Endothelial cell of umbilical vein (primary cell): ENCODE measurements at regions not wholly inside any gene's neighbourhood (a gene's known extent, or its start where the extent isn't known, plus 50 kb on each side); places are given as distances from the start of the nearest gene placed in this dataset.

Source experiments
- BruUV-seq: library from RNA; stranded (reverse); fragments of 400-500 nt; replicated peaks from 2 replicates; lab custom pipeline; 2021; lab: Mats Ljungman, UMichigan
- CTCF ChIA-PET: fragments of 300-600, 350-600 bp; sonication (Branson Sonifier 250); formaldehyde crosslinking; loops from one replicate; lab custom pipeline; 2021; ENCODE audit warnings: antibody characterized with exemption, inconsistent platforms; lab: Charles Lee
- POLR2A ChIA-PET: fragments of 300-600, 350-600 bp; sonication (Branson Sonifier 250); formaldehyde crosslinking; loops from one replicate; lab custom pipeline; 2021; ENCODE audit warnings: antibody characterized with exemption, inconsistent platforms; lab: Charles Lee
- DNase-seq: peaks from one replicate; pipeline ENCODE4 v3.0.0-alpha.2; 2011; ENCODE audit warnings: low read depth, low spot score
- FAIRE-seq: peaks from 2 replicates; lab custom pipeline; 2011; peaks lifted over from hg19 to GRCh38; lab: Jason Lieb, UNC
- H2AFZ ChIP-seq: 2 replicates; pipeline ENCODE4 v1.6.0; 2012; ENCODE audit warnings: low read depth, low read length, control low read depth, inconsistent platforms
- H3K27ac ChIP-seq: 2 replicates; pipeline ENCODE4 v1.5.1; 2011; ENCODE audit warnings: low read depth, mild to moderate bottlenecking, control low read depth, low read length, moderate library complexity; ENCODE audit not compliant: insufficient read depth
- H3K27me3 ChIP-seq, 2 experiments: 2 replicates each; pipeline versions ENCODE4 v1.6.0 to v1.6.1; 2011; ENCODE audit warnings: low read length in 2 of 2, mixed read lengths in 1 of 2; ENCODE audit not compliant: control insufficient read depth in 2 of 2, insufficient read depth in 2 of 2
- H3K36me3 ChIP-seq, 2 experiments: 2 replicates in 1 of 2; 3 replicates in 1 of 2; pipeline ENCODE4 v1.5.1; 2011; ENCODE audit warnings: low read length in 2 of 2, mild to moderate bottlenecking in 1 of 2, moderate library complexity in 1 of 2; ENCODE audit not compliant: control insufficient read depth in 2 of 2, insufficient read depth in 2 of 2; ENCODE audit errors: extremely low read depth in 1 of 2
- H3K4me1 ChIP-seq: 3 replicates; pipeline ENCODE4 v1.5.1; 2011; ENCODE audit warnings: mild to moderate bottlenecking, low read length; ENCODE audit not compliant: control insufficient read depth, insufficient read depth; ENCODE audit errors: extremely low read depth
- H3K4me2 ChIP-seq: 2 replicates; pipeline ENCODE4 v1.6.1; 2011; ENCODE audit warnings: low read length, control low read depth, mixed read lengths; ENCODE audit not compliant: insufficient read depth
- H3K4me3 ChIP-seq, 3 experiments: fragments of 200-600 bp in 1 of 3; sonication (generic), shearing (Covaris generic) in 1 of 3; replicated peaks in 1 of 3; 2 replicates each; pipeline ENCODE4 v1.5.1; 2011 to 2016; ENCODE audit warnings: control low read depth in 3 of 3, low read length in 3 of 3, mild to moderate bottlenecking in 2 of 3, inconsistent platforms in 1 of 3, low read depth in 1 of 3, moderate library complexity in 1 of 3; ENCODE audit not compliant: insufficient read depth in 1 of 3
- H3K79me2 ChIP-seq: 2 replicates; pipeline ENCODE4 v1.6.0; 2012; ENCODE audit warnings: low read length, inconsistent platforms; ENCODE audit not compliant: control insufficient read depth, insufficient read depth
- H3K9ac ChIP-seq: replicated peaks from 2 replicates; pipeline ENCODE3; 2011; ENCODE audit warnings: low read length, control low read depth; ENCODE audit not compliant: insufficient read depth; ENCODE audit errors: extremely low read depth
- H3K9me1 ChIP-seq: replicated peaks from 3 replicates; pipeline ENCODE4 v1.6.0; 2011; ENCODE audit warnings: mild to moderate bottlenecking, low read length; ENCODE audit not compliant: control insufficient read depth, insufficient read depth; ENCODE audit errors: extremely low read depth
- H3K9me3 ChIP-seq: replicated peaks from 2 replicates; pipeline ENCODE4 v1.5.1; 2012; ENCODE audit warnings: low read length, inconsistent platforms; ENCODE audit not compliant: control insufficient read depth, insufficient read depth
- H4K20me1 ChIP-seq: replicated peaks from 2 replicates; pipeline ENCODE3; 2011; ENCODE audit warnings: mild to moderate bottlenecking, low read length; ENCODE audit not compliant: control insufficient read depth, insufficient read depth; ENCODE audit errors: extremely low read depth
- EZH2 ChIP-seq: IDR thresholded peaks from 2 replicates; pipeline ENCODE4 v1.6.1; 2012; ENCODE audit warnings: borderline replicate concordance, low read depth, mild to moderate bottlenecking, moderate library complexity, low read length, inconsistent platforms; ENCODE audit not compliant: severe bottlenecking
- FOS ChIP-seq: IDR thresholded peaks from 2 replicates; pipeline ENCODE4 v1.6.1; 2011; ENCODE audit warnings: mild to moderate bottlenecking, low read length, moderate library complexity, borderline replicate concordance; ENCODE audit not compliant: insufficient read depth
- GATA2 ChIP-seq: IDR thresholded peaks from 2 replicates; pipeline ENCODE4 v1.7.0; 2011; ENCODE audit warnings: low read depth, mild to moderate bottlenecking, moderate library complexity, mixed read lengths, low read length; ENCODE audit not compliant: insufficient read length, insufficient read depth
- JUN ChIP-seq: IDR thresholded peaks from 2 replicates; pipeline ENCODE4 v1.6.1; 2011; ENCODE audit warnings: borderline replicate concordance, low read depth; ENCODE audit not compliant: insufficient read length, insufficient read depth
- MYC ChIP-seq: IDR thresholded peaks from one replicate; pipeline ENCODE4 v1.6.1; 2011; ENCODE audit warnings: mild to moderate bottlenecking, low read depth, low read length
- POLR2A ChIP-seq: IDR thresholded peaks from 2 replicates; pipeline ENCODE4 v1.6.1; 2012; ENCODE audit warnings: low read depth, mild to moderate bottlenecking, control low read depth, low read length
- POLR2AphosphoS5 ChIP-seq: IDR thresholded peaks from 2 replicates; pipeline ENCODE4 v1.6.1; 2012; ENCODE audit warnings: low read depth, mild to moderate bottlenecking, control low read depth, low read length, moderate library complexity; ENCODE audit not compliant: insufficient read depth
- dilution Hi-C: fragments of 300-500 bp; cut with MboI; formaldehyde crosslinking; loops from one replicate; pipeline ENCODE4 v1.15.0; 2019; ENCODE audit warnings: low sequenced_read_pairs; ENCODE audit not compliant: extremely low pct_ligation_motif_present
- intact Hi-C: fragments of 100-400 bp; cut with micrococcal nuclease; formaldehyde crosslinking; loops from one replicate; pipeline ENCODE4 v1.10.0; 2022
- TF ChIP-seq, protein P1 (sequence below): IDR thresholded peaks from 2 replicates; pipeline ENCODE4 v1.6.1; 2011; ENCODE audit not compliant: insufficient read depth, insufficient read length
- TF ChIP-seq, protein P2 (sequence below), 2 donors: IDR thresholded peaks; 1 replicate in 1 of 2; 2 replicates in 1 of 2; pipeline ENCODE4 v1.5.1; 2011; ENCODE audit warnings: low read length in 2 of 2, mild to moderate bottlenecking in 2 of 2, moderate library complexity in 2 of 2, control low read depth in 1 of 2, inconsistent platforms in 1 of 2, low read depth in 1 of 2; ENCODE audit not compliant: insufficient read depth in 1 of 2; ENCODE audit errors: extremely low read depth in 1 of 2

DNA sequence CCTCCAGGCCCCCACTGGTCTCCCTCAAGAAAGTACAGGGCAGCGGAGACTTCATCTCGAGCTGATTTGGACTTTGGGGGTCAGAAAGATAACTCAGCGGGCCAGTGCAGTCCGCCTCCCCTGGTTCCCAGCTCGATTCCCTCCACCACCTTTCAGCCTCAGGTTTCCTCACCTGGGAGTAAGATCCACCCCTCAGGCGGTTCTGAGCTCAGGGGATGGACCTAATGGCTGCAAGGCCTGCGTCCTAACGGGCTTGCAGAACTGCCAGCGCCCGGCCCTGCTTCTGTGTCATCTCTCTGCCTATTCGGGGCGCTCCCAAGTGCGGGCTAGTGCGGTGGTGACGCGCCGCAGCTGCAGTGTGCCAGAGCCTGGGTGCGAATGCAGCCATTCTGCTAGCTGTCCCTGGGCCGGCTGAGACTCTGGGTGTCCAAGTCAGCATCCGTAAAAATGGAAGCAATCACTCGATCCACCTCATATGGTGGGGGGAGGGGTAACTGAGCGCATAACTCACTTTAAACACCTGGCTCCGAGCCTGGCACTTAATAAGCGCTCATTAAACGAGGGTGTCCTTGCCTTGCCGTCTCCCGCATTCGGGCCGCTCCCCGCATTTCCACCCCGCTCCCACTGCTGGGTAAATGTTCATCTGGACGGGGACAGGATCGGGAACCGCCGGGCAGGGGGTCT, 129.6 kb upstream of the LHX1 start:
- ChIA-PET CTCF (no interaction called here), POLR2A (no interaction called here)
- H3K9me3 ChIP-seq: no peaks in the 10 kb centered on the region
- H3K27ac ChIP-seq: no peak overlapping the region
- H3K9ac ChIP-seq: no peak overlapping the region
- H3K9me1 ChIP-seq: no peaks in the 10 kb centered on the region
- H3K36me3 ChIP-seq: no peaks in the 10 kb centered on the region
- intact Hi-C loops: no loop called here
- H2AFZ ChIP-seq: no peak overlapping the region
- H4K20me1 ChIP-seq: no peaks in the 10 kb centered on the region
- H3K4me2 ChIP-seq: no peak overlapping the region
- H3K4me1 ChIP-seq: peaks cover 3% of the 10 kb centered on the region
- no peak overlapping the region for H3K4me3 ChIP-seq
- FAIRE-seq (no peak), DNase-seq (no peak)
- TF ChIP-seq FOS: no peak
- TF ChIP-seq, protein P1, sequence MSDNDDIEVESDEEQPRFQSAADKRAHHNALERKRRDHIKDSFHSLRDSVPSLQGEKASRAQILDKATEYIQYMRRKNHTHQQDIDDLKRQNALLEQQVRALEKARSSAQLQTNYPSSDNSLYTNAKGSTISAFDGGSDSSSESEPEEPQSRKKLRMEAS: no peak
- TF ChIP-seq GATA2: no peak
- TF ChIP-seq JUN: no peak
- TF ChIP-seq, protein P2, sequence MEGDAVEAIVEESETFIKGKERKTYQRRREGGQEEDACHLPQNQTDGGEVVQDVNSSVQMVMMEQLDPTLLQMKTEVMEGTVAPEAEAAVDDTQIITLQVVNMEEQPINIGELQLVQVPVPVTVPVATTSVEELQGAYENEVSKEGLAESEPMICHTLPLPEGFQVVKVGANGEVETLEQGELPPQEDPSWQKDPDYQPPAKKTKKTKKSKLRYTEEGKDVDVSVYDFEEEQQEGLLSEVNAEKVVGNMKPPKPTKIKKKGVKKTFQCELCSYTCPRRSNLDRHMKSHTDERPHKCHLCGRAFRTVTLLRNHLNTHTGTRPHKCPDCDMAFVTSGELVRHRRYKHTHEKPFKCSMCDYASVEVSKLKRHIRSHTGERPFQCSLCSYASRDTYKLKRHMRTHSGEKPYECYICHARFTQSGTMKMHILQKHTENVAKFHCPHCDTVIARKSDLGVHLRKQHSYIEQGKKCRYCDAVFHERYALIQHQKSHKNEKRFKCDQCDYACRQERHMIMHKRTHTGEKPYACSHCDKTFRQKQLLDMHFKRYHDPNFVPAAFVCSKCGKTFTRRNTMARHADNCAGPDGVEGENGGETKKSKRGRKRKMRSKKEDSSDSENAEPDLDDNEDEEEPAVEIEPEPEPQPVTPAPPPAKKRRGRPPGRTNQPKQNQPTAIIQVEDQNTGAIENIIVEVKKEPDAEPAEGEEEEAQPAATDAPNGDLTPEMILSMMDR (IDR thresholded peaks at IDR 0.05; ENCODE audit: extremely low read depth in 1 of 2, insufficient read depth in 1 of 2, low read depth in 1 of 2, low read length in 2 of 2): no peak
- TF ChIP-seq MYC: no peak
- TF ChIP-seq POLR2AphosphoS5: no peak
- no peak for TF ChIP-seq EZH2
- TF ChIP-seq POLR2A: no peak
- H3K79me2 ChIP-seq: no peaks in the 10 kb centered on the region
- dilution Hi-C loops: no loop called here
- peaks cover 45 to 49% of the 10 kb centered on the region in 2 experiments for H3K27me3 ChIP-seq
- no TSS peak for BruUV-seq
